GM10266 (cell line): ENCODE measurements at regions not wholly inside any gene's neighbourhood (a gene's known extent, or its start where the extent isn't known, plus 50 kb on each side); places are given as distances from the start of the nearest gene placed in this dataset.

Experiments used
- DNase-seq: peaks from one replicate; pipeline ENCODE4 v3.0.0; 2012; ENCODE audit errors: extremely low spot score
- TF ChIP-seq, protein P1 (sequence below): IDR thresholded peaks from 2 replicates; pipeline ENCODE4 v1.5.1; 2012; ENCODE audit warnings: mild to moderate bottlenecking, low read depth; ENCODE audit not compliant: control insufficient read depth, insufficient read depth; ENCODE audit errors: missing control alignments

GRCh38 chr1:59241909-59242308, 55.0 kb upstream of the FGGY start:
- TF ChIP-seq, protein P1, sequence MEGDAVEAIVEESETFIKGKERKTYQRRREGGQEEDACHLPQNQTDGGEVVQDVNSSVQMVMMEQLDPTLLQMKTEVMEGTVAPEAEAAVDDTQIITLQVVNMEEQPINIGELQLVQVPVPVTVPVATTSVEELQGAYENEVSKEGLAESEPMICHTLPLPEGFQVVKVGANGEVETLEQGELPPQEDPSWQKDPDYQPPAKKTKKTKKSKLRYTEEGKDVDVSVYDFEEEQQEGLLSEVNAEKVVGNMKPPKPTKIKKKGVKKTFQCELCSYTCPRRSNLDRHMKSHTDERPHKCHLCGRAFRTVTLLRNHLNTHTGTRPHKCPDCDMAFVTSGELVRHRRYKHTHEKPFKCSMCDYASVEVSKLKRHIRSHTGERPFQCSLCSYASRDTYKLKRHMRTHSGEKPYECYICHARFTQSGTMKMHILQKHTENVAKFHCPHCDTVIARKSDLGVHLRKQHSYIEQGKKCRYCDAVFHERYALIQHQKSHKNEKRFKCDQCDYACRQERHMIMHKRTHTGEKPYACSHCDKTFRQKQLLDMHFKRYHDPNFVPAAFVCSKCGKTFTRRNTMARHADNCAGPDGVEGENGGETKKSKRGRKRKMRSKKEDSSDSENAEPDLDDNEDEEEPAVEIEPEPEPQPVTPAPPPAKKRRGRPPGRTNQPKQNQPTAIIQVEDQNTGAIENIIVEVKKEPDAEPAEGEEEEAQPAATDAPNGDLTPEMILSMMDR, result no peak
- DNase-seq, result no peak

DNA sequence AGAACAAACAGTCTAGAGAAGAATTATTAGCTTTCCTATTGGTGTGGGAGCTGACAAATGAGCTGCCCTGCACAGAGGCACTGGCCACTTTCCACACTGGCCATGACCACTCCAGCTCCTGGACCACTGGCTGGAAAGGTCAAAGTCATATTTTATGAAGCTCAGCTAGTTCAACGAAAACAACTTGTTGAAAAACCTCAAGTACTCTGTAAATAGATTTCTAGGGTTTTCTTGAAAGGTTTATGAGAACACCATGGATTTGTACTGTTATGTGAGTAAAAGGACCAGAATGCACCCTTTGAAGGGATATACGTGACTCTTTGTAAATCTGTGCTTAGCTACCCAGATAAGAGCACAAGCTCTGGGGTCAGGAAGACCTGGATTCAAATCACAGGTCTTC, 54.5 kb upstream of the FGGY start:
- TF ChIP-seq, protein P1, result no peak
- no peak for DNase-seq

- TF ChIP-seq, protein P1, result no peak
- no peak for DNase-seq
Measured at GRCh38 chr1:59243550-59243949, 53.3 kb upstream of the FGGY start.

DNA sequence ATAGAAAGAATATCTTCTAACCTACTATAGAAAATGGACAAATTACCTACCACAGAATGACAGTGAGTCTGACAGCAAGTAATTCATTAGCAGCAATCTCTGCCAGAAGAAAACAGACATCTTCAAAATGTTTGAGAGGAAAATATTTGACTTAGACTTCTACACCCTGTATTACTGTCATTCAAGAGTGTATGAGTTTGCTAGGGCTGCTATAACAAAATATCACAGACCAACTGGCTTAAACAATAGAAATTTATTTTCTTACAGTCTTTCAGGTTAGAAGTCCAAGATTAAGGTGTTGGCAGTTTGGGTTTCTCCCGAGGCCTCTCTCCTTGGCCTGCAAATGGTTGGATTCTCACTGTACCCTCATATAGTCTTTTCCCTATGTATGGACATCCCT, 52.9 kb upstream of the FGGY start:
- TF ChIP-seq, protein P1, result no peak
- no peak for DNase-seq

GRCh38 chr1:59244891-59245290, 52.0 kb upstream of the FGGY start:
- TF ChIP-seq, protein P1, result no peak
- no peak for DNase-seq
